Fibroblast of skin of left biceps (primary cell): ENCODE measurements at regions not wholly inside any gene's neighbourhood (a gene's known extent, or its start where the extent isn't known, plus 50 kb on each side); places are given as distances from the start of the nearest gene placed in this dataset.
"Not testable (repeated sequence)": the region's sequence is repeated elsewhere in the genome, so short reads cannot be mapped to it uniquely, and the experiment has no call there.

Experiments
- DNase-seq, 2 experiments: peaks; one replicate each; pipeline ENCODE4 v3.0.0-alpha.2; 2013; ENCODE audit warnings: low read depth in 2 of 2

- no peak for DNase-seq
Measured at GRCh38 chr14:37711831-37712475, 116.5 kb downstream of the TTC6 start.

GRCh38 chr14:37712476-37712860, 117.0 kb downstream of the TTC6 start:
- DNase-seq = not testable (repeated sequence)

GRCh38 chr14:37712976-37713431, 117.6 kb downstream of the TTC6 start:
- no peak for DNase-seq

- DNase-seq = no peak
Measured at GRCh38 chr14:37720131-37720530, 124.7 kb downstream of the TTC6 start.

GRCh38 chr14:37721976-37722659, 126.7 kb downstream of the TTC6 start:
- DNase-seq = no peak

GRCh38 chr14:37723515-37723914, 128.1 kb downstream of the TTC6 start:
- DNase-seq = no peak

- DNase-seq = no peak
Measured at GRCh38 chr14:37726708-37727107, 131.3 kb downstream of the TTC6 start.

- no peak for DNase-seq
Measured at GRCh38 chr14:37729218-37729617, 133.8 kb downstream of the TTC6 start.

GRCh38 chr14:37731094-37731493, 135.7 kb downstream of the TTC6 start:
- no peak for DNase-seq

- DNase-seq = no peak
Measured at GRCh38 chr14:37745657-37746056, 150.2 kb downstream of the TTC6 start.

GRCh38 chr14:37746140-37746832, 150.9 kb downstream of the TTC6 start:
- DNase-seq = no peak

- DNase-seq = no peak
Measured at GRCh38 chr14:37753459-37753858, 158.0 kb downstream of the TTC6 start.

- DNase-seq = not testable (repeated sequence)
Measured at GRCh38 chr14:37760275-37760674, 164.8 kb downstream of the TTC6 start.

GRCh38 chr14:37763266-37763665, 167.8 kb downstream of the TTC6 start:
- DNase-seq = no peak

- DNase-seq = not testable (repeated sequence)
Measured at GRCh38 chr14:37772283-37772682, 176.9 kb downstream of the TTC6 start.

- DNase-seq = no peak
Measured at GRCh38 chr14:37776791-37777499, 181.5 kb downstream of the TTC6 start.

GRCh38 chr14:37778135-37778943, 182.9 kb downstream of the TTC6 start:
- no peak for DNase-seq

- DNase-seq = no peak
Measured at GRCh38 chr14:37779480-37779879, 184.1 kb downstream of the TTC6 start.

- DNase-seq = not testable (repeated sequence)
Measured at GRCh38 chr14:37780731-37781130, 185.3 kb downstream of the TTC6 start.

- DNase-seq = not testable (repeated sequence)
Measured at GRCh38 chr14:37784203-37784826, 188.9 kb downstream of the TTC6 start.

GRCh38 chr14:37784827-37785223, 189.4 kb downstream of the TTC6 start:
- DNase-seq = not testable (repeated sequence)
